Hepatocyte (in vitro differentiated cells): ENCODE measurements at regions not wholly inside any gene's neighbourhood (a gene's known extent, or its start where the extent isn't known, plus 50 kb on each side); places are given as distances from the start of the nearest gene placed in this dataset.

Experiments
- CTCF ChIP-seq: fragments of 200-600 bp; sonication (generic); IDR thresholded peaks from 2 replicates; pipeline ENCODE4 v1.5.1; 2016; ENCODE audit warnings: antibody characterized with exemption, mild to moderate bottlenecking; ENCODE audit not compliant: poor library complexity
- EZH2 ChIP-seq: fragments of 200-600 bp; sonication (generic); IDR thresholded peaks from 2 replicates; pipeline ENCODE4 v1.6.1; 2016; ENCODE audit warnings: antibody characterized with exemption, mild to moderate bottlenecking, borderline replicate concordance
- EZH2phosphoT487 ChIP-seq: fragments of 200-600 bp; sonication (generic); IDR thresholded peaks from one replicate; pipeline ENCODE4 v1.6.1; 2018; ENCODE audit warnings: antibody characterized with exemption, mild to moderate bottlenecking, low read depth, moderate library complexity; ENCODE audit not compliant: unreplicated experiment, severe bottlenecking

DNA sequence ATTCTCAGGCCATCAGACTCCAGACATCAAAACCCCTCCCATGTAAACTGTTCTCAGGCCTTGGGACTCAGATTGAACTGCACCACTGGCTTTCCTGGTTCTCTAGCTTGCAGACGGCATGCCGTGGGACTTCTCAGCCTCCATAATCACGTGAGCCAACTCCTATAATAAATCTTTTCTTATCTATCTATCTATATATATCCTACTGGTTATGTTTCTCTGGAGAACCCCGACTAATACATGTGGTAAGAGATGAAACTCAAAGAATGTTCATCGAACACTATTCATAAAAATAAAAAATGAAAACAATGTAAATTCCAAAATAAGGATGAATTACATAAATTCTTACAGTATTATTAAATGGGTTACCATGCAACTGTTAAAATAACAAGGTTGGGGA lies 84.5 kb upstream of the NTRK3 start:
- no peak for TF ChIP-seq CTCF
- TF ChIP-seq EZH2: no peak
- no peak for TF ChIP-seq EZH2phosphoT487
